Small intestine (tissue), 7 donors: ENCODE measurements at regions not wholly inside any gene's neighbourhood (a gene's known extent, or its start where the extent isn't known, plus 50 kb on each side); places are given as distances from the start of the nearest gene placed in this dataset.

ENCODE experiments used
- DNase-seq, 2 donors: peaks; one replicate each; pipeline versions ENCODE4 v3.0.0 to v3.0.0-alpha.2; 2013
- FAIRE-seq: peaks from 2 replicates; lab custom pipeline; 2012; peaks lifted over from hg19 to GRCh38; lab: Jason Lieb, UNC
- H3K27ac ChIP-seq, 3 donors: one replicate each; pipeline ENCODE4 v1.5.1; 2013; ENCODE audit warnings: low read length in 2 of 3, mild to moderate bottlenecking in 2 of 3, control low read depth in 1 of 3, inconsistent platforms in 1 of 3, low read depth in 1 of 3, moderate library complexity in 1 of 3
- H3K27me3 ChIP-seq, 3 donors: one replicate each; pipeline ENCODE4 v1.6.1; 2013; ENCODE audit warnings: low read length in 3 of 3, inconsistent platforms in 1 of 3; ENCODE audit not compliant: control insufficient read depth in 3 of 3, insufficient read depth in 3 of 3
- H3K36me3 ChIP-seq, 3 donors: one replicate each; pipeline ENCODE4 v1.6.1; 2013; ENCODE audit warnings: low read length in 3 of 3, inconsistent platforms in 1 of 3, low read depth in 1 of 3, mild to moderate bottlenecking in 1 of 3, moderate library complexity in 1 of 3; ENCODE audit not compliant: control insufficient read depth in 3 of 3, insufficient read depth in 2 of 3
- H3K4me1 ChIP-seq, 3 donors: one replicate each; pipeline ENCODE4 v1.6.1; 2013; ENCODE audit warnings: low read length in 2 of 3, inconsistent platforms in 1 of 3, low read depth in 1 of 3, mild to moderate bottlenecking in 1 of 3, moderate library complexity in 1 of 3; ENCODE audit not compliant: control insufficient read depth in 3 of 3, insufficient read depth in 2 of 3
- H3K4me3 ChIP-seq, 3 donors: one replicate each; pipeline ENCODE4 v1.5.1; 2013; ENCODE audit warnings: low read length in 3 of 3, control low read depth in 1 of 3, inconsistent platforms in 1 of 3, low read depth in 1 of 3, mild to moderate bottlenecking in 1 of 3, moderate library complexity in 1 of 3
- H3K9me3 ChIP-seq, 2 donors: one replicate each; pipeline ENCODE4 v1.6.1; 2013; ENCODE audit warnings: low read depth in 1 of 2, low read length in 1 of 2; ENCODE audit not compliant: control insufficient read depth in 2 of 2, insufficient read depth in 1 of 2
- WGBS, 3 donors: extraction: QIAGEN DNeasy Blood & Tissue Kit; methylation state at CpG; one replicate each; pipeline ENCODE4 v1.1.7; 2013; 5-methylcytosine and 5-hydroxymethylcytosine counted together
- donor health status: healthy with polysubstance abuse.
- donor health status: control.
- donor health status: control.
- donor health status: Bipolar disorder and iron deficiency.
- donor health status: healthy.

GRCh38 chr1:222457513-222457912 is 90.4 kb downstream of the HHIPL2 start:
- 68 to 80% (median 74%) methylated on average over 1 of the region's 1 CpG for WGBS, 3 donors
- no peaks in the 10 kb centered on the region for H3K27me3 ChIP-seq
- DNase-seq: no peak

GRCh38 chr1:222457084-222457483 is 90.8 kb downstream of the HHIPL2 start:
- DNase-seq (no peak), FAIRE-seq (no peak)
- H3K4me1 ChIP-seq: peaks cover 0 to 4% (median 0%) of the 10 kb centered on the region in 3 donors
- H3K27ac ChIP-seq: no peak overlapping the region
- no peak overlapping the region for H3K4me3 ChIP-seq
- H3K9me3 ChIP-seq: peaks cover 0 to 23% of the 10 kb centered on the region in 2 donors
- WGBS, 3 donors: 74 to 86% (median 78%) methylated on average over 1 of the region's 1 CpG
- H3K36me3 ChIP-seq: no peaks in the 10 kb centered on the region
- no peaks in the 10 kb centered on the region for H3K27me3 ChIP-seq

More at GRCh38 chr1:222457513-222457912, 90.4 kb downstream of the HHIPL2 start:
- peaks cover 0 to 23% of the 10 kb centered on the region in 2 donors for H3K9me3 ChIP-seq
- H3K36me3 ChIP-seq: no peaks in the 10 kb centered on the region
- no peak overlapping the region for H3K27ac ChIP-seq
- no peak overlapping the region for H3K4me3 ChIP-seq
- FAIRE-seq: no peak
- H3K4me1 ChIP-seq: peaks cover 0 to 4% (median 0%) of the 10 kb centered on the region in 3 donors

GRCh38 chr1:222455188-222455879 is 92.6 kb downstream of the HHIPL2 start:
- WGBS, 3 donors: 6 to 8% (median 6%) methylated on average over 16 of the region's 16 CpGs
- Histone ChIP-seq H3K27me3 (peaks cover 0 to 2% (median 0%) of the 10 kb centered on the region in 3 donors), H3K9me3 (peaks cover 0 to 23% of the 10 kb centered on the region in 2 donors), H3K27ac (no peak overlapping the region), H3K36me3 (no peaks in the 10 kb centered on the region), H3K4me3 (no peak overlapping the region), H3K4me1 (peaks cover 0 to 4% (median 0%) of the 10 kb centered on the region in 3 donors)
- FAIRE-seq: no peak
- peak; percentile 67 to 83 for DNase-seq

- WGBS, 3 donors: 53 to 68% (median 58%) methylated on average over 13 of the region's 13 CpGs
- Histone ChIP-seq H3K4me3 (no peak overlapping the region), H3K36me3 (no peaks in the 10 kb centered on the region), H3K27me3 (peaks cover 0 to 2% (median 0%) of the 10 kb centered on the region in 3 donors), H3K9me3 (peaks cover 0 to 23% of the 10 kb centered on the region in 2 donors), H3K4me1 (peaks cover 0 to 4% (median 0%) of the 10 kb centered on the region in 3 donors), H3K27ac (no peak overlapping the region)
- DNase-seq (no peak), FAIRE-seq (no peak)
Measured at GRCh38 chr1:222454782-222455181, 93.1 kb downstream of the HHIPL2 start.

GRCh38 chr1:222454186-222454585 is 93.7 kb downstream of the HHIPL2 start:
- FAIRE-seq: no peak
- Histone ChIP-seq H3K36me3 (no peaks in the 10 kb centered on the region), H3K4me3 (no peak overlapping the region), H3K9me3 (peaks cover 0 to 20% of the 10 kb centered on the region in 2 donors), H3K27me3 (peaks cover 0 to 2% (median 0%) of the 10 kb centered on the region in 3 donors), H3K27ac (no peak overlapping the region), H3K4me1 (peaks cover 0 to 4% (median 0%) of the 10 kb centered on the region in 3 donors)
- 86 to 89% (median 88%) methylated on average over 5 of the region's 5 CpGs for WGBS, 3 donors
- DNase-seq: no peak

GRCh38 chr1:222452031-222452430 is 95.9 kb downstream of the HHIPL2 start:
- Histone ChIP-seq H3K27me3 (peaks cover 0 to 2% (median 0%) of the 10 kb centered on the region in 3 donors), H3K36me3 (no peaks in the 10 kb centered on the region), H3K27ac (no peak overlapping the region), H3K4me3 (no peak overlapping the region), H3K9me3 (no peaks in the 10 kb centered on the region), H3K4me1 (peaks cover 0 to 4% (median 0%) of the 10 kb centered on the region in 3 donors)
- no peak for FAIRE-seq
- no peak for DNase-seq
- WGBS, 3 donors: 48 to 72% (median 72%) methylated on average over 3 of the region's 3 CpGs

- Histone ChIP-seq H3K36me3 (no peaks in the 10 kb centered on the region), H3K9me3 (no peaks in the 10 kb centered on the region), H3K27ac (no peak overlapping the region), H3K4me1 (no peaks in the 10 kb centered on the region), H3K27me3 (peaks cover 0 to 2% (median 0%) of the 10 kb centered on the region in 3 donors), H3K4me3 (no peak overlapping the region)
- 68 to 79% (median 78%) methylated on average over 2 of the region's 2 CpGs for WGBS, 3 donors
- no peak for DNase-seq
- no peak for FAIRE-seq
Measured at GRCh38 chr1:222443566-222443965, 104.3 kb downstream of the HHIPL2 start.

GRCh38 chr1:222441066-222441465 is 106.8 kb downstream of the HHIPL2 start:
- H3K4me3 ChIP-seq: no peak overlapping the region
- peaks cover 0 to 2% (median 0%) of the 10 kb centered on the region in 3 donors for H3K27me3 ChIP-seq
- no peak overlapping the region for H3K27ac ChIP-seq
- H3K4me1 ChIP-seq: no peaks in the 10 kb centered on the region
- FAIRE-seq: no peak
- 44 to 59% (median 55%) methylated on average over 5 of the region's 5 CpGs for WGBS, 3 donors
- no peaks in the 10 kb centered on the region for H3K9me3 ChIP-seq
- no peak for DNase-seq
- no peaks in the 10 kb centered on the region for H3K36me3 ChIP-seq
